HG03108 (cell line): ENCODE measurements at regions not wholly inside any gene's neighbourhood (a gene's known extent, or its start where the extent isn't known, plus 50 kb on each side); places are given as distances from the start of the nearest gene placed in this dataset.
"Not testable (repeated sequence)": the region's sequence is repeated elsewhere in the genome, so short reads cannot be mapped to it uniquely, and the experiment has no call there.

Experiments used
- ATAC-seq: cut with Tn5 transposase; IDR thresholded peaks from one replicate; pipeline ENCODE4 v1.9.1; 2021; ENCODE audit warnings: moderate library complexity; ENCODE audit not compliant: unreplicated experiment

GRCh38 chr11:116324077-116324476, 448.7 kb downstream of the BUD13 start:
- ATAC-seq = not testable (repeated sequence)

- ATAC-seq = no peak
Observed at GRCh38 chr11:116317212-116317611, 455.6 kb downstream of the BUD13 start.

GRCh38 chr11:116314006-116314405, 458.8 kb downstream of the BUD13 start:
- ATAC-seq = no peak

- ATAC-seq = no peak
Observed at GRCh38 chr11:116312570-116313391, 460.0 kb downstream of the BUD13 start.

GRCh38 chr11:116311206-116311605, 461.6 kb downstream of the BUD13 start:
- ATAC-seq = no peak

GRCh38 chr11:116310698-116311097, 462.1 kb downstream of the BUD13 start:
- no peak for ATAC-seq

- no peak for ATAC-seq
Observed at GRCh38 chr11:116310226-116310625, 462.6 kb downstream of the BUD13 start.

GRCh38 chr11:116309446-116309845, 463.3 kb downstream of the BUD13 start:
- no peak for ATAC-seq

- no peak for ATAC-seq
Observed at GRCh38 chr11:116302756-116303155, 470.0 kb downstream of the BUD13 start.

- no peak for ATAC-seq
Observed at GRCh38 chr11:116301141-116301540, 471.6 kb downstream of the BUD13 start.

- ATAC-seq = no peak
Observed at GRCh38 chr11:116300232-116300631, 472.6 kb downstream of the BUD13 start.

GRCh38 chr11:116294630-116295029, 478.2 kb downstream of the BUD13 start:
- no peak for ATAC-seq

- no peak for ATAC-seq
Observed at GRCh38 chr11:116287866-116288265, 484.9 kb downstream of the BUD13 start.

- ATAC-seq = no peak
Observed at GRCh38 chr11:116285026-116285425, 487.8 kb downstream of the BUD13 start.

- no peak for ATAC-seq
Observed at GRCh38 chr11:116283300-116283699, 489.5 kb downstream of the BUD13 start.

GRCh38 chr11:116282481-116282880, 490.3 kb downstream of the BUD13 start:
- no peak for ATAC-seq

GRCh38 chr11:116281173-116282160, 491.3 kb downstream of the BUD13 start:
- no peak for ATAC-seq

- no peak for ATAC-seq
Observed at GRCh38 chr11:116279511-116279910, 493.3 kb downstream of the BUD13 start.

GRCh38 chr11:116278076-116278475, 494.7 kb downstream of the BUD13 start:
- no peak for ATAC-seq

- no peak for ATAC-seq
Observed at GRCh38 chr11:116276051-116277044, 496.4 kb downstream of the BUD13 start.
